ENCODE measurements at regions not wholly inside any gene's neighbourhood (a gene's known extent, or its start where the extent isn't known, plus 50 kb on each side); places are given as distances from the start of the nearest gene placed in this dataset.

- no peak for DNase-seq (ENCODE audit: low spot score)
- in situ Hi-C loops (cut with HindIII; ENCODE audit: low sequenced_read_pairs), result no loop called here
Observed at GRCh38 chr1:4081806-4082711, 182.0 kb upstream of the C1orf174 start.

- in situ Hi-C loops (cut with HindIII; ENCODE audit: low sequenced_read_pairs), result no loop called here
- DNase-seq (ENCODE audit: low spot score), result no peak
Observed at GRCh38 chr1:4083231-4084047, 183.4 kb upstream of the C1orf174 start.

GRCh38 chr1:4084048-4084431, 184.0 kb upstream of the C1orf174 start:
- no peak for DNase-seq (ENCODE audit: low spot score)
- in situ Hi-C loops (cut with HindIII; ENCODE audit: low sequenced_read_pairs), result no loop called here

DNA sequence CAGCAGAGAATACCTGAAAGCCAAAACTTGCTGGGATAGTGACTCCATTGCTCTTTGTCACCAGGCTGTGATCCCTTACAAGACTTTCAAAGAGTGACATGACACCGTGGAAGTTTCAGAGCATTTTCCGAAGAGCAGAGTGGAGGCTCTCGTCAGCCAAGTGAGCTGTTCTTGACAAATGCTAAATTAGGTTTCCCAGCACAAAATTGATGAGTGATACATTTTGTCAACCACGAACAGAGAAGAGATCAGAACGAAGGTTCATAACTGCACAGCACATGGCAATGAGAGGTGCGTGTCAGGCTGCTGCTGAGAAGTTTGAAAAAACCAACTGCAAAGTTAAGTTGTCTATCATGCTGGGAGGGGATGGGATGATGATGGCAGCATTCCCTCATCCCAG, 184.4 kb upstream of the C1orf174 start:
- in situ Hi-C loops (cut with HindIII; ENCODE audit: low sequenced_read_pairs), result no loop called here
- DNase-seq (ENCODE audit: low spot score), result no peak

DNA sequence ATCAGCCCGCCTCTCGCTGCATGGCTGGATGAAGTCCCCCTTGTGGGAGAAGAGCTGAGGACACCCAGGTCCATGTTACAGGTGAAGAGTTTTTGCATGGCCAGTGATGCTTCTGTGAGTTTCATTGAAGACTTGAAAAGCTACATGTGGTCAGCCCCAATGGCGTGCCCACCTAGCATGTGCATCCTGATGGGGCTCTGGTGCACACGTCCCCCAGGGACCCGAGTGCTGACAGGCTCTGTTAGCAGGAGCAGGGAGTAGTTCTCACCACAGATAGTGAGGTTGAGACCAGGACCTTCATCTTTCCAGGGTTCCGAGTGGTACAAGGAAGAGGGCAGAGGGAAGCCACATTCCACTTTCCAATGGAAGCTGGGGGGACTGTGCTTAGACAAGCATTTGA, 184.8 kb upstream of the C1orf174 start:
- in situ Hi-C loops (cut with HindIII; ENCODE audit: low sequenced_read_pairs), result no loop called here
- DNase-seq (ENCODE audit: low spot score), result no peak

DNA sequence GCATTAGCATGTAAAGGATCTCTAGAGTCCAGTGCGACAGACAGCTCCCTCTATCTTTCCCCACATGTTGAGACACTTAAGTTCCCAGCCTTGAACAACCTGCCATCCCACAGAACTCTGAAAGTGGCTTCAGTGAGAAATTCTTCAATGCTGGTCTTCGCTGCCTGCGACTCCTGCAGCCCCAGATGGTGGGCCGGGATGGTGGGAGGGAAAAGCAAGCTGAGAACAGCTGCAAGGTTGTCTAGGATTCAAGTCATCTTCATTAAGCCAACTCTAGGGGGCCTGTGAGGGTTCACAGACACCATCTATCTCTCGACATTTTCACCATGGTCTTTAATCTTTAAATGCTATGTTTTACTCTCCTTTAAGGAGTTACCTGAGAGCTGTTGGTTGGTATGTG, 185.5 kb upstream of the C1orf174 start:
- in situ Hi-C loops (cut with HindIII; ENCODE audit: low sequenced_read_pairs), result no loop called here
- DNase-seq (ENCODE audit: low spot score), result no peak

GRCh38 chr1:4086085-4086850, 186.2 kb upstream of the C1orf174 start:
- no peak for DNase-seq (ENCODE audit: low spot score)

DNA sequence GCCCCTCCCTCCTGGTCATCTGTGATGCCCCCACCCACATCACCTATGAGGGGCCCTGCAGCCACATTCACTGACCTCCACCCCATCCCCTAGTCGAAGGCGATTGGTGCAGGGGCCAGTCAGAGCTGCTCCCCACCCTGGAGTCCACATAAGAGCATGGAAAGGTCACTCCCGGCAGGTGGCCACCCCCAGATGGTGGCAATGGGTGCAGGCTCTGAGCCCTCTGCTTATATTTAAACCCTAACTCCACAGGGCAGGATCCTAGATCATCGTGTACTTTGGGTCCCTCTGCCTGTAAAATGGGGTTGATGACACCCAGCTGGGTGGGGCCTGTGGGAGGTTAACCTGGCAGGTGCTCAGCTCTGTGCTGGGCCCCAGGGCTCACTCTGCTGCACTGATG, 186.8 kb upstream of the C1orf174 start:
- DNase-seq (ENCODE audit: low spot score), result no peak
- in situ Hi-C loops (cut with HindIII; ENCODE audit: low sequenced_read_pairs), result no loop called here

More at GRCh38 chr1:4086085-4086850, 186.2 kb upstream of the C1orf174 start:
- in situ Hi-C loops (cut with HindIII; ENCODE audit: low sequenced_read_pairs), result no loop called here

DNA sequence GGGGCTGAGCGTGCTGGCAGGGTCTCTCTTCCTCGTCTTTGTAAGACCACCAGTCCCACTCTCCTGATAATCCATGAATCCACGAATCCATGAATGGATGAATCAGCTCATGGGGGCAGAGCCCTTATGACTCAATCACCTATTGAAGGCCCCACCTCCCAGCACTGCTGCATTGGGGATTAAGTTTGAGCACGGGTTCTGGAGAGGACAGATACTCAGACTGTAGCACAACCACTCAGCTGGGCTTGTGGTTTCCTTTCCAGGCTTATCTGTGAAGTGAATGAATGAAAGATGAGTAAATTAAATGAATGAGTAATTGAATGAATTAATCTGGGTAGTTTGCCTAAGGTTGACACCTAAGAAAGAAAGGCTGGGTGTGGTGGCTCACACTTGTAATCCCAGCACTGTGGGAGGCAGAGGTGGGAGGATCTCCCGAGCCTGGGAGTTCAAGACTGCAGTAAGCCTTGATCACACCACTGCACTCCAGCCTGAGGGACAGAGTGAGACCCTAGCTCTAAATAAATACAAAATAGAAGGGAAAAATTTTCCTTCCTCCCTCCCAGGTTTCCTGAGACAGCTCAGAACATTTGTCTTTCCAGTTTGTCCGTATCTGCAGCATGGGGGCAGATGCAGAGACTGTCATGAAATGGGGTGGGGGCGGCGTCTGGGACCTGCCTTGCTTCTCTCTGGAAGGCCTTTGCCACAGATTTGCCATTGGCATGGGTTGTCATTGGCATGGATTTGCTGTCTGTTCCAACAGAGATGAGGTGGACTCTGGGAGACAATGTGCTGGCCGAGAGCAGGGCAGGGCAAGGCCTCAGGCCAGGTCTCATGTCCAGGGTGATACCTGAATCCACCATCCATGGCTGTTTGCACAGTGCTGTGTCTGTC, 187.7 kb upstream of the C1orf174 start:
- no peak for DNase-seq (ENCODE audit: low spot score)
- in situ Hi-C loops (cut with HindIII; ENCODE audit: low sequenced_read_pairs), result no loop called here

GRCh38 chr1:4088676-4089075, 188.6 kb upstream of the C1orf174 start:
- DNase-seq (ENCODE audit: low spot score), result no peak
- in situ Hi-C loops (cut with HindIII; ENCODE audit: low sequenced_read_pairs), result no loop called here

- in situ Hi-C loops (cut with HindIII; ENCODE audit: low sequenced_read_pairs), result no loop called here
- DNase-seq (ENCODE audit: low spot score), result no peak
Observed at GRCh38 chr1:4089421-4090175, 189.5 kb upstream of the C1orf174 start.

- in situ Hi-C loops (cut with HindIII; ENCODE audit: low sequenced_read_pairs), result no loop called here
- DNase-seq (ENCODE audit: low spot score), result no peak
Observed at GRCh38 chr1:4090556-4090955, 190.5 kb upstream of the C1orf174 start.

DNA sequence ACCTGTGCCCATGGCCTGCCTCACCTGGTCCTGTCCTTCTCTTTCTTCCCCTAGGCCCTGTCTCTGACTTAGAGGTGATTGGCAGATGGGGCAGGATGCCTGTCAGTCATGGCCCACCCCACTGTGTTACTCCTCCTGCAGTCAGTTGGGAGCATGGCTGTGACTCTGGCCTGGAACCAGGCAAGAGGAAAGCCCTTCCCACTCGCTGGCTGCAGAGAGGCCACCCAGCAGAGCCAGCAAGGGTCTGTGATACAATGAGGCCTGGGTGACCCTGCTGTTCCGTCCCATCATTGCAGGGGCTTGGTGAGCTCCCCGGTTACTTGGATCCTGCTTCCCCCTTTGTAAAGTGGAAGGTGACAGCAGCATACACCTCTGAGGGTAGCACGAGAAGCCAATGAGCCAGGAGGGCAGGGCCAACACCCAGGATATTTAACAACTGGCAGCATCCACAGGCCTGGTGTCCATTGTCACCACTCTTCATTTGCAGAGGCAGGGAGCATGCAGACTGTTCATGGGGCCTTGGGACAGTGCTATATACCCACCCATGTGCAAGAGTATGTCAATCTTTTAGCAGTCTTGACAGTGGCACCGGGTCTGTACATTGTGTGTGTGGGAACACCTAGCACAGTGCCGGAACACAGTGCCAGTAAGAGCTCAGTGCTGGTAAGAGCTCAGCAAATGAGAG, 191.0 kb upstream of the C1orf174 start:
- in situ Hi-C loops (cut with HindIII; ENCODE audit: low sequenced_read_pairs), result no loop called here
- no peak for DNase-seq (ENCODE audit: low spot score)

GRCh38 chr1:4091996-4092395, 191.9 kb upstream of the C1orf174 start:
- in situ Hi-C loops (cut with HindIII; ENCODE audit: low sequenced_read_pairs), result no loop called here
- no peak for DNase-seq (ENCODE audit: low spot score)

- DNase-seq (ENCODE audit: low spot score), result no peak
- in situ Hi-C loops (cut with HindIII; ENCODE audit: low sequenced_read_pairs), result no loop called here
Observed at GRCh38 chr1:4093856-4094565, 193.9 kb upstream of the C1orf174 start.

GRCh38 chr1:4095433-4095971, 195.4 kb upstream of the C1orf174 start:
- in situ Hi-C loops (cut with HindIII; ENCODE audit: low sequenced_read_pairs), result no loop called here
- DNase-seq (ENCODE audit: low spot score), result no peak

Data from G401 (cell line).